GM19023 (cell line): ENCODE measurements at regions not wholly inside any gene's neighbourhood (a gene's known extent, or its start where the extent isn't known, plus 50 kb on each side); places are given as distances from the start of the nearest gene placed in this dataset.
"Not testable (repeated sequence)": the region's sequence is repeated elsewhere in the genome, so short reads cannot be mapped to it uniquely, and the experiment has no call there.

Experiments used
- ATAC-seq: cut with Tn5 transposase; IDR thresholded peaks from one replicate; pipeline ENCODE4 v1.9.1; 2021; ENCODE audit warnings: mild to moderate bottlenecking, moderate library complexity; ENCODE audit not compliant: unreplicated experiment

GRCh38 chr1:222416001-222416791 lies 131.7 kb downstream of the HHIPL2 start:
- no peak for ATAC-seq

DNA sequence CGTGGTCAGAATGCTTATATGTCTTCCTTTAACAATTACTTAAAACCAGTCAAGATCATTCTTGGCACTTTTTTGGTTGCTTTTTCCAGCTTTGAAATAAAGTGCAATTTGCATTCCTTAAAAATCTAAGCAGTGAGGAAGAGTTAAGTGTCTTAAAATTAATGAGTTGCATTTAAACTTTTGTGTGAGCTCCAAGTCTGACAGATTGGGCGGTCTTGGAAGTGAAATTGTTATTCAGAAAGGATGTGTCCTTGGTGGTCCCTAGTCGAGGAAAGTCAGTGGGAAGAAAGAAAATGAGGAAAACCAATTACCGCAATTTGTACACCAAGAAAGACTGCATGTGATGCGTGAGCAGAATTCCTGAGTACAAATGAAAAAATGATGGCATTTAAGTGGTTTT lies 132.5 kb downstream of the HHIPL2 start:
- ATAC-seq, result no peak

DNA sequence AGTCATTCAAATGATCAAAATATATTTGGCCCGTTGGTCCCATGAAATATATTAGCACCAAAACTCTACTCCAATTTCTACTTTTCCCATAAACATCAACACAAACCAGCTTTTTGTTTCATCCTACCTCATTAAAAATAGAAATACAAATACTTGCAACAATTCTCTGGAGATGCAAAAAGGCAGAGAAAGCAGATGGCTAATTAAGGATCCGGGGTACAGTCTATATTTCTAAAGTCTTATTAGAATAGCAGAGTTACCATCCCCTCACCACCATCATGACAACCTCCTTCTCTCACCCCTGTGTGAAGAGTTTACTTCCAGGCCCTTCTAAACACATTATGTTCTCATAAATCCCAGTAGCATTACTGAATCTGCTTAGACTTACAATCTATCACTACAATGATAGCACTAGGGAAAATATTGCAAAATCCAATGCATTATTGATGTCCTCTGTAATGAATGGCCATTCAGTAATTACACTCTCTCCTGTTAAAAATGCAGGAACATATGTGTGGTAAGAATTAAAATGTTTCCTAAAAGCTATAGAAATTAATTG lies 133.8 kb downstream of the HHIPL2 start:
- no peak for ATAC-seq

DNA sequence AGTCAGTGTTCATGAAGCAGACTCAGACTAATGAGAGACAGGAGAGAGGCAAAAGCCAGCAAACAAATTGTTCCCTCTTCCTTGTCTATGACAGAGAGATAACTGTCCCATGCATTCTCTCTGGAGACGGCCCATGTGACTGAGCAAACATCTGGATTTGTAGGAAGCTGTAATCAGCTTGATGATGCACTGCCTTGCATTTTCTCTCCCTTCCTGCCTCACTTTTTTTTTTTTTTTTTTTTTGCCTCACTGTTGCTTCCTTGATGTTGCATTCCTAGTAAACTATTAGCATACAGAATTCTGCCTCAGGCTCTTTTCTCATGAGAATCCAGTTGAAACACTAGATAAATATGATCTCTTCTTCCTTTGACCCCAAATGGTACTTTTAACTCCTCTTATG lies 134.5 kb downstream of the HHIPL2 start:
- ATAC-seq, result no peak

- no peak for ATAC-seq
Observed at GRCh38 chr1:222404710-222405109, 143.2 kb downstream of the HHIPL2 start.

DNA sequence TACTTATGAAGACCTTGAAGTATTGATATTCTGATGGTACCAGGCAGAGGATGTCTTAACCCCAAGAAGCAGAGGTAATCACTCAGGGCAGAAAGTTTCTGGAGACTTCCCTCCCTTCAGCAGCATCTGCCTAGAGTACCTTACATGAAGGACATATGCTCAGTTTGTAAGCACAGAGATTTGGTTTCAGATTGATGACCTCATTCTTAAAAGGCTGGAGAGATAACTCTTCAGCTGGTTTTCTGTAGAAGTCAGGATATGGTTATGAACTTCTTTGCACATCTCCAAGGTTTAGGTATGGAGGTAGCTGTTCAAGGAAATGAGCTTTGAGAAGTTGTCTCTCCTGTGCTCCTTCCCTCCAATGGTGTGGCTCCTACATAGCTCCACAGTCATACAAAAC lies 148.7 kb downstream of the HHIPL2 start:
- no peak for ATAC-seq

DNA sequence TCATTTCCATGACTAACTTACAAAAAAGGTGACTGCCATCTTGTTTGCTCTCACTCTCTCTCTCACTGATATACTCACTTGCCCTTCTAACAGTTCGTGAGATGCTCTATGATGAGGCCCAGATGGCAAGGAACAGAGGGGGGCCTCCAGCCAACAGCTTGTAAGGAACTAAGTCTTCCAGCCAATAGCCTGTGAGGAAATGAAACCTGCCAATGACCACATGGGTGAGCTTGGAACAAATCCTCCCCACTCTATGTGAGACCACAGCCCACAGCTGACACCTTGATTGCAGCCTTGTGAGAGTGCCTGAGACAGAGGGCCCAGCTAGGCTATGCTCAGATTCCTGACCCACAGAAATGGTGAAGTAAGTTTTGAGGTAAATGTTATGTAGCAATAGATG lies 153.7 kb downstream of the HHIPL2 start:
- ATAC-seq, result no peak

- no peak for ATAC-seq
Observed at GRCh38 chr1:222392556-222392955, 155.3 kb downstream of the HHIPL2 start.

DNA sequence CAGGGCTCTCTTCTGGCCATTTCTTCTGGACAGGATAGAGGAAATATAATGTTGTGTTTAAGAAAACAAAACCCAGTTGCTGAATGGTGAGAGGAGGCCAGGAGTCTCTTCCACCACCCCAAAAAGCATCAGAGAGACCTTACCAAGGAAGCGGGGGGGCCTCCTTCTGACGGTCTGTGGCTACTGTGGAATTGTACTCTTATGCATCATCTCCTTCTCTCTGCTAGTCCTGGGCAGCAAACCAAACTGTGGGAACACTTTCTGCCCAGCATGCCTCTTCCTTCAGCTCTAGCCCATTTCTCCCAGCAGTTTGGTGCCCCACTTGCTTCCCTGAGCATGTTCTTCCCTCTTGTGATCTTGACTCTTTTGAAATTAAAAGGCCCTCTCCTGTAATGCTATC lies 157.7 kb downstream of the HHIPL2 start:
- no peak for ATAC-seq

DNA sequence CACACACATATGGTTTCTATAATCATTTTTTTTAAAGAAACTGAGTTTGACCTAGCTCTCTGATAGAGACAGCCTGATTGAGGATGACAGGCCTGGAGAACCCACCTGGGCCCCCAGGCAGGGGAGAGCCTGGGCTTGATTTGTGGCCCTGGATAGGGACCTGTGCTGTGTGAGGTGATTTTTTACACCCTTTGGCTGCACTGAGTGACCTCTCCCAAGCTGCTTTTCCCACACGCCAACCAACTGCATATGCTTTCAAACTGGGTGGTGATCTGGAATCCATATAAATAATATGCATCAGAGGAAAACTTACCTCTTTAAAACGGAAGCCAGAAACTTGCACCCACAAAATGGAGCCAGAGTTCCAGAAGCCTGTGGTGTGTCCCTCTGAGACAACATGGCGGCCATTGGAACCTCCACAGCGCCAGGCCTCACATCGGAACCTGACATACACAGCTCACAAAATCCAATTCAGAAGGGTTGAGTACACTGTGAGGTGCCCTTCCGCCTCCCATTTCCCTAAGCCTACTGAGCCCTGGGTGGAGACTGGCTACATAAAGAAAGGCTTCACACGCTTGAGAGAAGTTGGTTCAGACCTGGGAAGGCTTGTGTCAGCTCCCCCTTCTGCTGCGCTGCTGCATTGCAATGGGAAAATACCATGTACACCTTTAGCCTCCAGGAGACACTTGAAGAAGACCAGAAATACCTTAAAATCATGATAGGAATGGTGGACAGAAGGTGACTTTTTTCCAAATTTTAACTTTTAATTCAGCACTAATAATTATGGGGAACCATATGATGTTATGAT lies 160.7 kb downstream of the HHIPL2 start:
- ATAC-seq, result no peak

DNA sequence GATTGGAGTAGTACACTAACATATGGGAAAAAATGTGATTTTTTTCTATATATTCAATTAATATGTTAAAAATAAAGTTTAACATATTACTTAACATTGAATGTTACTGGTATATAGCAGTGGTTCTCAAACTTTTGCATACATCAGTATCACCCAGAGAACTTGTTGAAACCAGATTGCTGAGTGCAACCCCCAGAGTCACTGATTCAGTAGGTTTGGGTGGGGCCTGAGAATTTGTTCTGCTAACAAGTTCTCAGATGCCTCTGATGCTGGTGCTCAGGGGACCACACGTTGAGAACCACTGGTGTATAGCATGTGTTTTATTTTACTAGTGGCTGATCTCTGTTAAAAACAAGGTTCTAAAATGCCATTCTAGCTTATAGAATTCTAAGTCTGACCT lies 161.9 kb downstream of the HHIPL2 start:
- no peak for ATAC-seq

DNA sequence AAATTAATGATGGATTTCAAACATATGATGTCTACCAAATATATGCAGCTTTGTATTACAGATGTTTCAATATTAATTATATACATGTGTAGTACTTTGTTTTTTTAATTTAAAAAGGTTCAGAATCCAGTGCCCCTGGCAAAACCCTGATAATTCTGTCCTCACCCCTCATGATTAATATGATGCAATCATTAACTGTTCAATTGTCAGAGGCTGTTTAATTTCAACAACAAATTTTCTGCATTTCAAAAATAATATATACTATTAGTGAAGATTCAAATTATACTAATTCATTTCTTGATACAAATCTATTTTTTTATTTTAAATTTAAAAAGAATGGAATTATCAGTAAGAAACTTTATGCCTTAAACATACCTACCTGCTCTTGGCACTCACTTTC lies 162.6 kb downstream of the HHIPL2 start:
- ATAC-seq, result no peak

DNA sequence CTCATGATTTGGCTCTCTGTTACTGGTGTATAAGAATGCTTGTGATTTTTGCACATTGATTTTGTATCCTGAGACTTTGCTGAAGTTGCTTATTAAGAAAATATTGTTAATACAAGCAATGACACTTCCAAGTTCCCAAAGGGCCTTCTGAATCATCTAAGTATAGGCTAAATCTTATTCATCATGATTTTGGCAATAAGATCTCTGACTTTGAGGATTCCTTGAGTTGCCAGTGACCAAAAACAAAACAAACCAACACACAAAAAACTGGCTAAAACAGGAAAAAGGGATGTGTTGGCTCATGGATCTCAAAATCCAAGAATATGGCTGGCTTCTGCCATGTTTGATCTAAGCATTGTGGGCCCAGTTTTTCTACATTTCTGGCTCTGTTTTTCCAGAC lies 163.4 kb downstream of the HHIPL2 start:
- ATAC-seq, result no peak

DNA sequence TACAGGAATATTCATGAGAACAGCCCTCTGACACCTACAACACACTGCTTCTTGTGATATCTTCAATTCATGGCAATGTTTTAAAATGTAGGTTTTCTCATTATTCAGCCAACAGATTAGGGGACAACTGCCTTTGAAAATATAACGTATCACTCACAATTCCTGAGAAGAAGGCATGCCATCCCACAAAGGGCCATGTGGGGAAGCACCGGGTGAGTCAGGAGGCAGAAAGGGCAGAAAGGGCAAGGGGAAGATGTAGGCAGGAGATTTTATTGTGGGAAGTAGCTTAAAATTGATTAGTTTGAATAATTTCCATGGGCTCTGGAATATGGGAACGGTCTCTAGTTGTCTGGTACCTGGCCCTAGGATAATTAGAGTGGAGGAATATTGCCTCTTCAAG lies 165.7 kb downstream of the HHIPL2 start:
- no peak for ATAC-seq

DNA sequence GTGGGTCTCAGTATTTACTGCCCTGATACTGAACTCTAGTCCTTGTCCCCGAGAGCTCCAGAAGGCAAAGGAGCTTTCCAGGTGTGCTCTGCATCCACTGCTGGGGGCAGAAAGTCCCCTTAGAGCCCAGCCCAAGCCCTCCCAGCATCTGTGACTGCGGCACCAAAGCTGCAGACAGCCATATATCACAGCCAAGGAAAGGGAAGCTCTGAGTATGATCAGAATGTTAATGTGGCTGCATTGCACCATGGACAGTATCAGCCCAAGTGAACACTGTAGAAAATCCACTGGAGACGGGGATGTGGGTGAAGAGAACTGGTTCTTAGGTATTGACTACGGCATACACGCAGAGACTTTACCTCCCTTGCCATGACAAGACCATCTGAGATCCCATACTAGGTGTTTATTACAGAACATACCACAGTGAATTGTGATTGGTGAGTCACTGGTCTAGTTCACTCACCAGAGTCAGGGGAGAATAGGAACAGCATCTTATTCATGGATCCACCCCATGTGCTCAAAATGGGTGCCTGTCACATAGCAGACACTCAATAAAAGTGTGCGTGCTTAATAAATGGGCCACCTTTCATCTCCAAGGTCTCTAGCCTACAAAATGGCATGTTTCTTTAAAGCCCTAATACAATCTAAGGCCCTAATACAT lies 170.3 kb downstream of the HHIPL2 start:
- ATAC-seq, result no peak

- not testable (repeated sequence) for ATAC-seq
Observed at GRCh38 chr1:222376791-222377190, 171.1 kb downstream of the HHIPL2 start.

DNA sequence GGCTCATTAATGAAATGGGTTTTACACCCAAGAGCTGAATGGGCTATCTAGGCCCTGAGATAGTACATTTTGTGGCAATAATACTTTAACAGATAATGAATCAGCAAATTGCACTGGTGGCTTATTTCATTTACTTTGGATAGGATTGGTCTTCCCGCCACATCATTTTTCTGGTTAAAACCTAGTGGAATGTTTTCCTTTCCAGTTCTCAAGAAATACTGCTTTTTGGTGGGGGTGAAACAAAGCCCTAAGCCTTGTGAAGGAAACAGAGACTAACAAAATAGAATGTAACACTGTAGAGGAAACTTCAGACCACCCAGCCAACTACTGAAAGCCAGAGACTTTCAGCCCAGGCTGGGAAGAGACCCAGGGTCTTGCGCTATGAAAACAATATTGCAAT lies 172.2 kb downstream of the HHIPL2 start:
- no peak for ATAC-seq

DNA sequence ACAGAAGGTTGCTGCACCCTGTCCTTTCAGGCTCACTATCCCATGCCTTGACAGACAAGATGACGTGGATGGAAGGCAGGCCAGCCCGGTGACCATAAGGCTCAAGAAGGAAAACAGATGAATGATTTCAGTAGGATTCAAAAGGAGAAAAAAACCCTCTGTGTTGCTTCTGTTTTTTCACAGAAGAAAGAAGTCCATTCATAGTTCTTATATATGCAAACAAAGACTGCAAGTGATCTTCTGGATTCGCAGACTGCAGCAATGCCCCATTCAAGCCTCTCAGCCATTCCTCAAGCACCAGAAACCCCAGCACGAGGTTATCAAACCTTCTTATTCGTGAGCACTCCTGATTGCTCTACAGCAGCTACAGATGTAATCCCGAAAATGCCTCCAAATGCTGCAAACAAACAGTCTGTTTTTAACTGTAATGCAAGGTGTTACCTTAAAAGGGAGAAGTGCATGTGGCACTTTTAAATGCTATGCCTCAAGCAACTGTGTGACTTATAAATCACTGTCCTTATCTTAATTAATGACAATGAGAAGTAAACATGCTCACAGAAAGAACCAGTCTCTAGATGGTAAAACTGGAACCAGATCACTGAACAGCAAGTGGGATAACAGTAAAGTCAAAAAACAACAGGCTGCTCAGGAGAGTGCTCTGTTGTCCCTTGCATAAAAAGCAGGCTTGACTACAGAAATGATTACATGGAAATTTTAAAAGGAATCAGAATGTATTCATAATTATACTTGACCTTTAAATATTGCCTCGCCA lies 173.9 kb downstream of the HHIPL2 start:
- ATAC-seq, result no peak

DNA sequence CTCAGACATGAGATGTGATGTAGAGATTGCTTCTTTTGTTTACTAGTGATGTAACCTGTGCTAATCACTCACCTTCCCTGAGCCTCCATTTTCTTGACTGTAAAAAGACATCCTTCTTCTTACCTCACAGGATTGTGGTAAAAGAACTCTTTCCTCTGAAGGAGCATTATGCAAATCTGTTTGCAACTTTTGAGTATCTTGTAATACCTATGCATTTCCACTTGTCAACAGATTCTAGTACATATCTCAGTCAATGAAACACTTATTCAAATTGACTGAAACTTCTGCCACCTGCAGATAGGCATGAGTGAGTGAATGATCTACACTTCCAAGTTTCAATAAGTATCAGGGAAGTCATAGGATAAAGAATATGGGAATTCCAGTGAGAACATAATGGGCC lies 174.7 kb downstream of the HHIPL2 start:
- no peak for ATAC-seq

DNA sequence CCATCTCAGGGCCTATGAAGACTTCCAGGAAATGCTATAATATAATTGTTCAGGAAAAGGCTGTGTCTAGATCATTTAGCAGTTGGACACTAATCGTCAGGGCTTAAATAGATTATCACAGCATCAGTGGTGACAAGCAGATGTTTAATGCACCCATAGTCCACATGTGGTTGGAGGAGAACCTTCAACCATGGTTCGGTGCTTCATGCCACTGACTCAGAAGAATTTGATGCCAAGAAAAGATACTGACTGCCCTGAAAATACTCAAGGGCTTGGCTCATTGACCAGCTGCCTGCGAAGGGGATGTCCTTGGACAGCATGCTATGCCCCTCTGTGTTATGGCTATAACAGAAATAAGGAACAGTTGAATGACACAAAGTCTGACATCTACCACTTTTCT lies 175.7 kb downstream of the HHIPL2 start:
- no peak for ATAC-seq
